PC-3 (cell line): ENCODE measurements at regions not wholly inside any gene's neighbourhood (a gene's known extent, or its start where the extent isn't known, plus 50 kb on each side); places are given as distances from the start of the nearest gene placed in this dataset.

Source experiments
- CTCF ChIP-seq: fragments of 300-600 bp; sonication (generic); conservative IDR thresholded peaks from 2 replicates; pipeline ENCODE4 v1.5.1; 2017; ENCODE audit warnings: antibody characterized with exemption, low read depth, mild to moderate bottlenecking, low read length
- EZH2 ChIP-seq: fragments of 300-600 bp; sonication (generic); IDR thresholded peaks from one replicate; pipeline ENCODE4 v1.6.1; 2017; ENCODE audit warnings: antibody characterized with exemption, mild to moderate bottlenecking, low read length; ENCODE audit not compliant: unreplicated experiment

GRCh38 chr3:34793057-34793456 is 846.3 kb upstream of the ARPP21 start:
- no peak for TF ChIP-seq CTCF
- TF ChIP-seq EZH2: no peak
